ENCODE measurements at regions not wholly inside any gene's neighbourhood (a gene's known extent, or its start where the extent isn't known, plus 50 kb on each side); places are given as distances from the start of the nearest gene placed in this dataset.

- intact Hi-C loops (cut with DNase I; ENCODE audit: low total_unique reads), result no loop called here
- DNase-seq, result no peak
- Histone ChIP-seq H3K9me3 (no peaks in the 10 kb centered on the region), H3K27me3 (no peaks in the 10 kb centered on the region), H3K4me3 (no peak overlapping the region), H3K36me3 (ENCODE audit: low read depth, missing control alignments) (no peaks in the 10 kb centered on the region), H3K27ac (no peak overlapping the region), H3K4me1 (no peaks in the 10 kb centered on the region)
- 91 to 93% methylated on average over 2 of the region's 2 CpGs for WGBS, 2 donors
- TF ChIP-seq POLR2A (IDR thresholded peaks at IDR 0.05) (no peak), CTCF (IDR thresholded peaks at IDR 0.05) (no peak)
Measured at GRCh38 chr18:44187090-44187489, 493.6 kb upstream of the SETBP1 start.

- Histone ChIP-seq H3K27ac (no peak overlapping the region), H3K4me1 (no peaks in the 10 kb centered on the region), H3K36me3 (ENCODE audit: low read depth, missing control alignments) (no peaks in the 10 kb centered on the region), H3K4me3 (no peak overlapping the region), H3K9me3 (no peaks in the 10 kb centered on the region), H3K27me3 (no peaks in the 10 kb centered on the region)
- intact Hi-C loops (cut with DNase I; ENCODE audit: low total_unique reads), result no loop called here
- no peak for TF ChIP-seq CTCF (IDR thresholded peaks at IDR 0.05)
- TF ChIP-seq POLR2A (IDR thresholded peaks at IDR 0.05), result no peak
- WGBS, 2 donors, result 94 to 95% methylated on average over 4 of the region's 4 CpGs
- no peak for DNase-seq
Measured at GRCh38 chr18:44195394-44196140, 485.1 kb upstream of the SETBP1 start.

GRCh38 chr18:44197832-44198611 is 482.7 kb upstream of the SETBP1 start:
- 86 to 88% methylated on average over 7 to 8 of the region's 8 CpGs for WGBS, 2 donors
- DNase-seq, result no peak
- Histone ChIP-seq H3K27ac (no peak overlapping the region), H3K4me3 (no peak overlapping the region), H3K36me3 (ENCODE audit: low read depth, missing control alignments) (no peaks in the 10 kb centered on the region), H3K9me3 (no peaks in the 10 kb centered on the region), H3K4me1 (no peaks in the 10 kb centered on the region), H3K27me3 (no peaks in the 10 kb centered on the region)
- intact Hi-C loops (cut with DNase I; ENCODE audit: low total_unique reads), result no loop called here
- no peak for TF ChIP-seq POLR2A (IDR thresholded peaks at IDR 0.05)
- TF ChIP-seq CTCF (IDR thresholded peaks at IDR 0.05), result no peak

- Histone ChIP-seq H3K4me1 (no peaks in the 10 kb centered on the region), H3K27ac (no peak overlapping the region), H3K9me3 (no peaks in the 10 kb centered on the region), H3K27me3 (no peaks in the 10 kb centered on the region), H3K36me3 (ENCODE audit: low read depth, missing control alignments) (no peaks in the 10 kb centered on the region), H3K4me3 (no peak overlapping the region)
- 67 to 70% methylated on average over 3 to 4 of the region's 4 CpGs for WGBS, 2 donors
- no peak for TF ChIP-seq POLR2A (IDR thresholded peaks at IDR 0.05)
- TF ChIP-seq CTCF (IDR thresholded peaks at IDR 0.05), result no peak
- intact Hi-C loops (cut with DNase I; ENCODE audit: low total_unique reads), result no loop called here
- no peak for DNase-seq
Measured at GRCh38 chr18:44198612-44199284, 481.9 kb upstream of the SETBP1 start.
